HG03108 (cell line): ENCODE measurements at regions not wholly inside any gene's neighbourhood (a gene's known extent, or its start where the extent isn't known, plus 50 kb on each side); places are given as distances from the start of the nearest gene placed in this dataset.

ENCODE experiments used
- ATAC-seq: cut with Tn5 transposase; IDR thresholded peaks from one replicate; pipeline ENCODE4 v1.9.1; 2021; ENCODE audit warnings: moderate library complexity; ENCODE audit not compliant: unreplicated experiment

DNA sequence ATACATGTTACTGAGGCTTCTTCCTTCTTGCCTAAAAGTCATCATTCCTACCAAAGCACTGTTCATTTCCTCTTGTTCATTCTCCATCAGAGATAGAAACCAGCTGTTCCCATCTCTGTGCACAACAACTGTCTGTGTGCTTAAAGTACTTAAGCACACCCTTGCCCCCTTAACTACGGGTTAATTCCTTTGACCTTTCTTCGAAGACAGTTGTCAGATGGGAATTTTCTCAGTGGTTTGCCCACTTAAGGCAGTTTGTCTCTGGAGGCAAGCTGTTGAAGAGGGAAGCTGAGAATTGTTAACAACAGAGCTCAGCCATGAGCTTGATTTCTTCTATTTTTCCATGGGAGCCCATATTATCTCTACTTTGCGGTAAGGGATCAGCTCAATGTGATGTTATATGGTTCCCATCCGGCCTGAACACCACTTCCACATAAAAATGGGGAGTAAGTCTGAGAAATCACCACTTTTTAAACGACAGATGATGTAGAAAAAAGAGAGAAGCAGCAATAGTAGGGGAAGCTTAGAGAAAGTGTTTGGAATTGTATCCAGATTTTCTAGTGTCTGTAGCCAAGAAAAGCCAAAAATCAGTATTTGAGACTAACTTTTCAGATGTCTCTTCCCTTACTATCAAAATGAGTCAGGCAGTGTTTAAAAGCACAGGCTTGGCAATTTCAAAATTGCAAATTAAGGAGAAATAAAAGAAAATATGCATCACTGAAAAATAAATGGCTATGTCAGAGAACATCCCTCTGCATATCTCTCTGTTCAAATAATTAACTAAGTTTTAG is 194.4 kb downstream of the SLIT2 start:
- ATAC-seq: no peak

DNA sequence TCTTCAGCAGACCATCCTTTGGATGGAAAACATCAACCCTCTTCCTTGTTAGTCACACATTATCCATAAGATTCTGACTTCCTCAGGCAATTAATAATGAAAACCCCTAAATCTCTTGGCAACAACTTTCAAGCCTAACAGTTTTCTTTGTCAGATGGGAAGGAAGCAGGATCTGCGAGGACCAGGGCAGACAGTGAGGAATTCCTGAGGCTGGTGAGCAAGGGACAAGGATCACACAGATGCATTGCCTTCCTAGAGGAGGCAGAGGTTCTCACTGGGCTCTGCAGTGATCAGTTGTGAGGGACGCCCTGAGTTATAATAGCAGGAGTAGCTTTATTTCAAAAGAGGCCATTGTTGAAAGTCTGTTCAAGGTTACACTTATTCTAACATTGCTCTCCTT is 195.4 kb downstream of the SLIT2 start:
- ATAC-seq: no peak

DNA sequence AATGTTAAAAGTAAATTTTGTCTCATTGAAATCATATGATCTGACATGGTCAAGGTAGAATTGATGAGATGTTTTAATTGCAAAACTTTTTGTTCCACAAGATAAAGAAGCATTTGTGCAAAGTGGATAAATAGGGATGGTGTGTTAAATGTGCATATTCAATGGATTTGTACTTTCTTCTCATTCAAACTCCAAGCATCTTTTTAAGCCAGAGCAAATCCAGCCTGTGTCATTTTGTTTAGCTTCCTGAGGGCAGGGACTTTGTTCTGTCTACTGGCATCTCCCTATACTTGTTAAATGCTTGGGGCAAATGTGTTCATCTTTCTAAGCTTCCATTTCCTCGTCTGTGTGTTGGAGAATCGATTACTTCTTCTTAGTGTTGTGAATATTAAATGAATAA is 200.3 kb downstream of the SLIT2 start:
- ATAC-seq: no peak

DNA sequence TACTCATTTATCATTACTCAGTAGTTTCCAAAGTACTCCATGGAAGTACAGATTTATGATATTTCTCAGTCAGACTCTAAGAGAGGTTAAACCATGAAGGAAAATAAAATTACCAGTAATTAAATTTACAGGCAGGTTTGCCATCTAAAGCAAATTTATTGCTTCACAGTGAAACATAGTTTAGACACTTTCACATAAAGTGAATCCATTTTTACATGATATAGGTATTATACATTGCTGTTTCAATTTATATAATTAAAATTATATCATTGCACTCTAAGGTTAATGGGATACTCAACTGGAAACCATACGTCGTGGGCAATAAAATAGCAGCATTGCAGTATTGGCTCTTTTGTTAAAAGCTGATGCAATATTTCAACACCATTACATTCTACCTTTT is 202.8 kb downstream of the SLIT2 start:
- no peak for ATAC-seq

DNA sequence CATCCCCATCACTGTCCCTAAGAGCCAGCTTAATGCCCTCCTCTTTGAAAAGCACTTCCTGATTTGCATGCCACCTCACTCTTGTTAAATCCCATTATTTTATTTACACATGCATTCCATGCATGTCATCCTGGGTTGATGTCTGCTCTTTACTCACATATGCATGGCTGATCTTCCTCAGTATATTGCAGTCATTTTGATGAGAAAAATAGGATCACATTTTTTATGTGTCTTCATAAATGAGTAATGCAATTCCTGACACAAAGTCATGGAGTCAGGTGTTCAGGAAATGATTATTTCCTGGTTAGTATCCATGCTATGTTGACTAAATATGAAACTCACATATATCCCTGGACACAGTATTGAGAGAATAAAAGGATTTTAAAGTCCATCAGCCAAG is 204.7 kb downstream of the SLIT2 start:
- no peak for ATAC-seq

DNA sequence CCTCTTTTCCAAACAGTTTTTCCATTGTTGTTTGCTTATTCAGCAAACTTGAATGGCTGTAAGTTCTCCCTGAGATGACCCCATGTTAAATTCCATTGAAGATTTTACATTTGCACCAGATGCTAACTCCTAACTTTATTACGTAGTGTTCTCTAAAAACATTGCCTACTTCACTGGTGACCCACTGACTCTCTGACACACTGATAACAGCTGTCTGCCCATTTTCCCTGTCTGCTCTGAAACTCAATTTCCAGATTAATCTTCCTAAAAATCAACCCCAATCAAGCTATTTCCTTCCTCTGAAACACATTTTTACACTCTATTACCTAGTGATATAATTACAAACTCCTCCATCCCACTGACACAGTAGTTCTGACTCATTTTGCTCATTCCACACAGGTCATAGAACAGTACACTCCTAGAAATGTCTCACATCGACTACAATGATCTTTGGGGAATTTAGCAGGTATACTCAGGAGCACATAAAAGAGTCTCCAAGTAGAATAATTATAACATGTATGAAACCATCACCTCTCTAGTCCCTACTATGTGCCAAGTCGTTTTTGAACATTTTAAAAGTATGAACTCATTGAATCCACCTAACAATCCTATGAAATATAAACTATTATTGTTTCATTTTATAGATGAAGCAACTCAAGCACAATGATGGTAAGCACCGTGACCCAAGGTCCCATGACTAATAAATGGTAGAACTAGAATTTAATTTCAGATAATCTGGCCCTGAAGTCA is 210.9 kb downstream of the SLIT2 start:
- ATAC-seq: no peak

DNA sequence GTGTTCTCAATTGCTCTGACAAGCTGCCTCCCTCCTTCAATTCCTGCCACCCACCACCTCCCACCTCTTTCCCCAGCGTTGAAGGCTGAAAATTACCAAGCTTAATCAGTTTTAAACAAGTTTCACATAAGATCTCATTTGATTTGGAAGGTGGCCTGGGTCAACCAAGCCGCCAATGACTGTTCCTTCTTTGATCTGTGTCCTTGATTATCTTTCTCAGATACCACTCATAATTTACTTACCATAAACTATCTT is 211.4 kb downstream of the SLIT2 start:
- no peak for ATAC-seq

DNA sequence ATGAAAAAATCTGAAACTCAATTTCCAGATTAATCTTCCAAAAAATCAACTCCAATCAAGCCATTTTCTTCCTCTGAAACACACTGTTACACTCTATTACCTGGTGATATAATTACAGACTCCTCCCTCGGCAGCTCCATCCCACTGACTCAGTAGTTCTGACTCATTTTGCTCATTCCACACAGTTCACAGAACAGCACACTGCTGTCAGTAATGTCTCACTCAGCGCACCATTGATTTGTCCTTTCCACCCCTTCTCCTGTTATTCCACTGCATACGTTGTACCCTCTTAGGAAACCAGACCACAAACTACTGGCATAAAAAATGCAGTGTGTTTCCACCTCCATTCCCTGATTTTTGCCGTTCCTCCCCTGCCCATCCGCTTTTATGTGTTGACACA is 212.7 kb downstream of the SLIT2 start:
- ATAC-seq: no peak

DNA sequence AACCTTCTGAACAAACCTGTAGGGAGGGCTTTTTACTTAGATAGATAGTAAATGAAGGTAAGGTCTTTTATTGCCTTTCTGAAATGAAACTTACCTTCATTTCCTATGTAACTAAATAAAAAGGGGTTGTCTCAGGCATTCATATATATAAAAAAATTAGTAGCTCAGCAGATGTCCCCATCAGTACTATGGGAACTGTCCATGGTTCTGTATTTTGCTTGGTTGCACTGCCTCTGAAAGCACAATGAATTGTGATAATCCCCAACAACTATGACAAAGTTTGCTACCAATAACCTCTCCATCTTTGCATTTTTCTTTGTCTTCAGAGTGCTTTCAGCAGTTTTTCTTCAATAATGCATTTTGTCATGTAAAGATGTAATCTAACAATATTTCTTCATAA is 222.4 kb downstream of the SLIT2 start:
- no peak for ATAC-seq

DNA sequence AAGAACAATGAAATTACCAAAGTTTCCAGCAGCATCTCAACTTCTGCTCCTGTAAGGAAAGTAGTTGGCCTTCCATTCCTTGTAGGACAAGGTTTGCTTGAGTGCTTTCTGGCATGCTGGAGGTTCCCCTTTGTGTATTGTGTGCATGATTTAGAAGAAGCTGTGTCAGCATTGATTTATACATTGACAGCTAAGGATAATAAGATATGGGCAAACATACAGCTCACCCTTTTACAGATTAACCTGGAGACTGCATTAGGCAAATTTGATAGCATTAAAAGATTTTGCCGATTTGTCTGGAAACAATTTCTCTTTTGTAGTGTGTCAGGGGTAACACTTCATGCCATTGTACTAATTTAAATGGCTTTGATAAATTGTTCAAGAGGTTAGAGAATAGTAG is 221.8 kb upstream of the PACRGL start:
- ATAC-seq: no peak

DNA sequence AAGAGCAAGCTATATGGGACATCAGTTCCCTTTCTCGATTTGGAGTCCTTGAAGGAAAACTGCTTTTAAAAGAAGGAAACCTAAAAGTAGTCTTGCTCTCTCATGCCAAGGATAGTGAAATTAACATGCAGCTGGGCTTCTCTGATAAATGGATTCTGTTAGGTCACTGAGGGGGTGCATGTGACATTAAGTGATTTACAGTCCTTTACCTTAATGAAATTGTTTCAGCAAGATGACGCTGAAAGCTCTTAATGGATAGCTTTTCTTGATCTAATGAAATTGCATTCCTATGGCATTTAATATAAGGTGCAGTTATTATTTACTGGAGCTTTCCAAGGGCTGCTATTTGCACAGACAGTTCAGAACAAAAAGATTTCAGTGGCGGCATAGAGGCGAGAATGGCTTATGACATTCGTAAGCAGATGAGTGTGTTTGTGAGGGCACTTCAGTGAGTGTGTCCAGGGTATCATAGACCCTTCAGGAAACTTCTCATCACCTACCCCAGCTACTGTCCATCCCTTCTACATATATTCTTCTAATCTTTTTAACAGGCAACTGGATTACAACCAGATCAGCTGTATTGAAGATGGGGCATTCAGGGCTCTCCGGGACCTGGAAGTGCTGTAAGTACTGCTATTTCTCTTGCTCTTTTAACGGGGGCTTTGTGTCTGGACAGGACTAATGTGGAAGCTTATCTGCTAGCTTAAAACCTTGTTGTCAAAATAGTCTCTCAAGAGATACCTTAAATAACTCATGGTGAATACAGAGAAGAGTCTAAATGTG is 219.9 kb upstream of the PACRGL start:
- no peak for ATAC-seq

DNA sequence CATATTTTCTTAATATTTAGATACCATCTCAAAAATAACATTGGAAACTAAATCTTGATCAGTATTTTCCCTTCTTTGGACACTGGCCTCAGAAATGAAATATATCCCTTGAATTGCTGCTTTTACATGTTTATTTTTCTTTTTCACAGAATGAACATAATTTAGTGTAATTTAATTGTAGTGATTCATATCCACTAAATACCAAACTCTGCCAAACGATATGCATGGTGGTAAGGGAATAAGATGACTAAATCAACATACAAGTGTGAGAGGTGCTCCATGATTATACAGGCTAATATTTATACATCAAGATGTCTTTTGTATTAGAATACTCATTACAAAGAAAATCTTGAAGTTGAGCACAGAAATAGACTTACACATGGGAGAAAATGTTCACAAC is 216.8 kb upstream of the PACRGL start:
- ATAC-seq: no peak

DNA sequence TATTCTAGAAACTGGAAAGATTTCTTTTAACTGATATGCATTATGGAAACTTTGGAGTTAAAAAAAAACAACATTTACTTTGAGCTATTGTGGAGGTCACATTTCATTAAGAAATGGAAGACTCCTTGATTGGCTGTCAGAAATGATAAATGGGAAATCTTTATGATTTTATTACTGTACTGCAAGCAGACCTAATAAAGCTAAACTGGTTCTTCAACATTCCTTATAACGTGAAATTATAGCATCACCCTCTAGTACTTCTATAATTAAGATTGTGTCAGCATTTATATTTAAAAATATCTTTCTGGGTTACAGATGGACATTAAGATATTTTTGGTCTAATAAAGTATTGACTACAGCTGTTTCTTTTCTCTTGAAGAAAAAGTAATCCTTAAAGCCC is 213.8 kb upstream of the PACRGL start:
- no peak for ATAC-seq

DNA sequence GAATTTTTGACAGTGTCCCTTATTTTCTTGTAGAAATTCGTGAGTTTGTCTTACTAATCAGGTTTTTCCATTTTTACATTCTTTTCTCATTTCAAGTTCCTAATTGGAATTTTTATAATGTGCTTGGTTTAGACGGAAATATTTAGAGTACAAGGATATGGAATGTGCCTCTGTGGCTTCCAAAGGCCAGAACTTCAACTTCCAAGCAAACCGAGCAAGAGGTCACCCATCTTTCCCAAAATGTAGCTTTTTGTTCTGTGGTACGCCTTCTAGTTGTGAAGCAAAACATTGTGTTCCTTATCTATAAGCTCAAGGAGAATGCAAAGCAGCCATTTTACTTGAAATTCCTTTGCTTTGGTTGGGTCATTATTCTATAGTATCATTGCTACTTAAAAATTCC is 212.8 kb upstream of the PACRGL start:
- no peak for ATAC-seq

DNA sequence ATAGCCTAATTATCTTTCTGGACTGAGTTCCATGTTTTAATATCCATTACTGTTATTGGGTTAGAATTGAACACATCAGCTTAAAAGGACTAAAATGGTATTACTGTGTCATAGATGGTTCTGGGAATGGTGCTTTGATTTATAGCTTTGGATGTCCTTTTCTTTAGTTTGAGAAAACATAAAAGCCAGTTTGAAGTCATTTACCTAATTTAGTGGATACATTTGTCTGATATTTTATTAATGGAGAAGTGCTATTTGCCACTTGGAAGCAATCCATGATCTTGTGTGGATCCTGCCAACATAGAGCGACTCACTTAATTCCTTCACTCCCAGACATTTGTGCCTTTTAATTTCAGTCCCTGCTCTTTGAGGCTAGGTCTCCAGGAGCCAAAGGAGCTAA is 212.4 kb upstream of the PACRGL start:
- ATAC-seq: no peak

DNA sequence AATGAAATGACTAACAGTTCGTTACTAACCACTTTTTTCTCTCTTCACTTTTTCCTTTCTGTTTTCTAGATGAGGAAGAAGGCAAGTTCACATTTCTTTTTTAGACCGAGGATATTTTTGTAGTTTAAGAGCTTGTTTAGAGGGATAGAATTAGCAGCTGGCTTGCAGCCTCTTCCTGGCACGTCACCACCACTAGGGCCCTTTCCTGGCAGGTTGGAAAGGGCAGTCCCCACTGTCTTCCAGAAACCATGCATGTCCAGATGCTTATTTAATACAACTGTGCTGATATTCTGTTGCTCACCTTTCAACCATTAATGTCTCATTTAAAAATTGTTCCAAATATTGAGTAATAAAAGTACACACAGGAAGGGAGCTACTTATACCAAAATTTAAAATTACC is 209.5 kb upstream of the PACRGL start:
- no peak for ATAC-seq

DNA sequence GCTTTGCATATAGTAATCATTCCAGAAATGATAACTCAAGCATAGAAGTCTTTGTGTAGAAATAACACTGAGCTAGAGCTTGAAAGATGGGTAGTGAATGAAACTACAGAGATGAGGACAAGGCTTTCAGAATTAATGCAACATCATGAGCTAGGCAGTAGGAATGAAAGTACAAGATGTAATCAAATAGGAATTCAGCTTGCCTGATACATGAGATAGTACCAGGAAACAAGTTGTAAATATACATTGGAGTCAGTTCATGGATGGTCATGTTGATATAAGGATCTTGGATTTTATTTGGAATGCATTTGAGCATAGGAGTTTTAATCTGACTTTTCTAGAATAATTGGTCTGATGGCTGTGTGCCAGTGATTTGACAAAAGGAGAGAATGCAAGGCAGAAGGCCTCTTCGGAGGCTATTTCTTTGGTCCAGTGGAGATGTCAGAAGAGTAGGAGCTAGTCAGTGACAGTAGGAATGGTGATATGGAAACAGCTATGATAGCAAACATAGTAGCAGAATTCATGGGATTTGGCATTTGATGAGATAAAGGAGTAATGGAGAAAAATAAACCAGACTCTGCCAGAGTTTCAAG is 206.4 kb upstream of the PACRGL start:
- no peak for ATAC-seq

DNA sequence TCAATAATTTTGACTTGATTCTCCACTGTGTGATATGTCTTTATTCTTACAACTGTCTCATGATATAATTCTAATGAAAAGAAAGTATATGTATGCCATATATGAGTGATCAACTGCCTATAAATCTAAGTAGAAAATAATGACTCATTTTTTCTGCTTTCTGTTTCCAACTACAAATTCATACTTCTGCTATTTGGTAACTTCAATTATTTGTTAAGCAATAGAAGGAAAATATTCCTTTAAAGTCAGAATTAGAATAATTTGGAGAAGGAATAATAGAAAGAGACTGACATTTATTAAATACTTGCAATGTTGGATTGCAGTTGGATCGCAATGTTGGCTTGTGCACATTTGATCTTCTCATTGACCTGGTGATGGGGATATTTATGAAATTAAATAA is 204.2 kb upstream of the PACRGL start:
- ATAC-seq: no peak

DNA sequence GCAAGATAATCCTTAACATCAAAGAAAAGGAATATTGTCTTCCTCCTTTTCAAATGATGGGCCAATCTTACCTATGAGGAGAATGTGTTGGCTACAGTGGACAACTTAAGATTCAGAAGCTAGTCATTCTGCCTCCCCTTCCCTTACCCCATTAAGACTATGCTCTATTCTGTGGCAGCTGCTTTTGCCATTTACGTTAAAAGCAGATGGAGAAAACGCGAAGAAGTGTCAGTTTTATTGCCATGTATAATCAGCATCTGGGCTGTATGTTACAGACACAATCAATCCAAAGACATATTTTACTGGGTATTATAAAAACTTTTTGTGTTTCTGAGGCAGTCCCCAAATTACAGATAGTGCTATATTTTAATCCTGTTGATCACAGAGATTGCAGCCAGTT is 196.1 kb upstream of the PACRGL start:
- ATAC-seq: no peak

DNA sequence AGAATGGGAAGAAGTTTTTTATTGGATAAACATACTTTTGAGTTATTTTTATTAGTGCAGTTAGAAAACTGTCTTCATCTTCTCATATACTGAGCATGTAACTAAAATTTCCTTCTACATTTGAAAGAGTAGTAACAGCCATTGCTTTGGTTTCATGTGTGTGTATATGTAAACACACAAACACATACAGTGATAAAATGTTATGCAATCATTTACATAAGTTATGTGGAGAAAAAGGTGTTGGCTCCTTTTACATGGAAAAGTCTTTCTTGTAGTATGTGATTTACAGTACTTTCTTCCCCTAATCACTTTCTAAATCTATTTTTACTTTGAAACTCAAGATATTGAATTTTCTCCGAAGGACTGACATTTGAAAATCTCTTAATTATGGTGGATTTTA is 194.3 kb upstream of the PACRGL start:
- no peak for ATAC-seq

DNA sequence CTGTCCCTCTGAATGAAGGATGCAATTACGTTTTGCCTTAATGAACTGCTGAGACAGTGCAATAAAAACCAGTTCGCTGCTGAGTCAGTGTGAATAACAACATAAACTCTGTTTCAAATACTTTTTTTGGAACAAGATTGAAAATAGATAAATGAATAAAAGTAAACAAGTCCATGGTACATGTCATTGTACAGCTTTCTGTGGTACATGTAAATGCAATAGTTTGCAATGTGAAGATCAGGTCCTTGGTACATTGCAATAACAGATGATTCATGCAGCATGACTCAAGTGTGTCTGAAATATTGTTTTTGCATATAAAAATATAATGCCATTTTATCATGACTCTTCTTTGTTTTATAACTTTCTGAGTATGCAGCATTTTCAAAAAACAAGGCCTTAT is 193.4 kb upstream of the PACRGL start:
- ATAC-seq: no peak

DNA sequence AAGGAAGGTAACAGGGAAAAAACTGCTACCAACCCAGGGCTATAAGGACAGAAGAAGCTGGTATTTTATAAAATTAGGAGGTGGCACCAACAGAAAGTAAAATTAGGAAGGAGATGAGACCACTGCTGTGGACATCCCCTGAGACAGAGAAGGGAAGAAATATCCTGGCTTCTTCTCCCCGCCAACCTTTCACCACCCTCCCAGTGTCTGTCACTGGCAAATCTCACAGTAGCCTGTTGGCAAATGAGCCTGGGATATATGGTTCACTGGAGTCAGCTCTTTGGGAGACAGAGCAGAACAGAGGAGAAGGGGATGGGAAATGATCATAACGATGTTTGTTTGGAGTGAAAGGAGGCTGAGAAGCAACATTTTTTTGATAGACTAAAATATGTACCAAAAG is 190.9 kb upstream of the PACRGL start:
- no peak for ATAC-seq
